ENCODE measurements at regions not wholly inside any gene's neighbourhood (a gene's known extent, or its start where the extent isn't known, plus 50 kb on each side); places are given as distances from the start of the nearest gene placed in this dataset.

DNA sequence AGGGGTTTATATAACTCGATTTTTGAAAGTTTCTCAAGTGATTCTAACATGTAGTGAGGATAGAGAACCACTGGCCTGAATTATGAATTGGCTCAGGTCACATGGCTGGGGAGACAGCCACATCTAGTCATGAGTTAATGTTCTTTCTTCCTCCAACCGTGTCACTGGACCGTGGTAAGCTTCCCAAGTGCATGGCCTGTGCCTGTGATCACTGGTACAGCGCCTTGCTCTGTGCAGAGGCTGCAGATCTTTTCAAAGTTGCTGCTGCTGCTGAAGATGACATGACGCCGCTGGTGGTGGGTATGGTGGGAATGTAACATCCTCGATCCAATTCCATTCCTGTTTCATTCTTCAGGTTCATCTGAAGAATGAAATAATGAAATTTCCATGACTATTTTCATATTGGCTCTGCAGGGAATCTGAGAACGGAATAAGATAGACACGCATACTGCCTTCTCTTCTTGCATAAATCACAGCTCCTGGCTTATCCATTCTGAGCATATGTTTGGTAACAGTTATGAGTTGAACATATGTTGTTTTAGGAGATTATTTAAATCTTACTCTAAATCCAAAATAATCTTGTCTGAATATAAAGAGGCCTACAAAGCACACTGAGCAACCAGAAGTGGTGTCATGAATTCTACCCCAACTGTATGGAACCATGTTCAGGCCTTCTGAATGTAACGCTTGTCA is 100.5 kb upstream of the THSD7B start:
- TF ChIP-seq, protein P1, sequence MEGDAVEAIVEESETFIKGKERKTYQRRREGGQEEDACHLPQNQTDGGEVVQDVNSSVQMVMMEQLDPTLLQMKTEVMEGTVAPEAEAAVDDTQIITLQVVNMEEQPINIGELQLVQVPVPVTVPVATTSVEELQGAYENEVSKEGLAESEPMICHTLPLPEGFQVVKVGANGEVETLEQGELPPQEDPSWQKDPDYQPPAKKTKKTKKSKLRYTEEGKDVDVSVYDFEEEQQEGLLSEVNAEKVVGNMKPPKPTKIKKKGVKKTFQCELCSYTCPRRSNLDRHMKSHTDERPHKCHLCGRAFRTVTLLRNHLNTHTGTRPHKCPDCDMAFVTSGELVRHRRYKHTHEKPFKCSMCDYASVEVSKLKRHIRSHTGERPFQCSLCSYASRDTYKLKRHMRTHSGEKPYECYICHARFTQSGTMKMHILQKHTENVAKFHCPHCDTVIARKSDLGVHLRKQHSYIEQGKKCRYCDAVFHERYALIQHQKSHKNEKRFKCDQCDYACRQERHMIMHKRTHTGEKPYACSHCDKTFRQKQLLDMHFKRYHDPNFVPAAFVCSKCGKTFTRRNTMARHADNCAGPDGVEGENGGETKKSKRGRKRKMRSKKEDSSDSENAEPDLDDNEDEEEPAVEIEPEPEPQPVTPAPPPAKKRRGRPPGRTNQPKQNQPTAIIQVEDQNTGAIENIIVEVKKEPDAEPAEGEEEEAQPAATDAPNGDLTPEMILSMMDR (IDR thresholded peaks at IDR 0.05 in 4 of 5, conservative IDR thresholded peaks at IDR 0.05 in 1 of 5) = no peak
- no peak for TF ChIP-seq POLR2A (IDR thresholded peaks at IDR 0.05)
